OCI-LY1 (cell line): ENCODE measurements at regions not wholly inside any gene's neighbourhood (a gene's known extent, or its start where the extent isn't known, plus 50 kb on each side); places are given as distances from the start of the nearest gene placed in this dataset.

Experiments
- H2AFZ ChIP-seq: fragments of 200-600 bp; sonication (generic), shearing (Covaris generic); 2 replicates; pipeline ENCODE4 v1.6.0; 2014; ENCODE audit warnings: antibody characterized with exemption, mild to moderate bottlenecking, low read length
- H3F3A ChIP-seq: fragments of 200-600 bp; sonication (generic), shearing (Covaris generic); 2 replicates; pipeline ENCODE4 v1.6.0; 2014; ENCODE audit warnings: mild to moderate bottlenecking, antibody characterized with exemption, low read length, moderate library complexity; ENCODE audit not compliant: insufficient read depth
- H3K27ac ChIP-seq: fragments of 200-600 bp; sonication (generic); 2 replicates; pipeline ENCODE4 v1.5.1; 2014; ENCODE audit warnings: low read length, mixed run types, mild to moderate bottlenecking, low read depth; ENCODE audit not compliant: poor library complexity, severe bottlenecking
- H3K27me3 ChIP-seq: fragments of 200-600 bp; sonication (generic); 2 replicates; pipeline ENCODE4 v1.6.0; 2014; ENCODE audit warnings: antibody characterized with exemption, mild to moderate bottlenecking, low read length, moderate library complexity; ENCODE audit not compliant: insufficient read depth
- H3K36me3 ChIP-seq: fragments of 200-600 bp; sonication (generic); 2 replicates; pipeline ENCODE4 v1.6.1; 2014; ENCODE audit warnings: mild to moderate bottlenecking, antibody characterized with exemption, low read length, moderate library complexity, mixed read lengths; ENCODE audit not compliant: insufficient read depth
- H3K4me1 ChIP-seq: fragments of 200-600 bp; sonication (generic); 2 replicates; pipeline ENCODE4 v1.5.1; 2014; ENCODE audit warnings: mild to moderate bottlenecking, low read length, moderate library complexity; ENCODE audit not compliant: insufficient read depth, severe bottlenecking
- H3K4me2 ChIP-seq: fragments of 200-600 bp; sonication (generic), shearing (Covaris generic); 2 replicates; pipeline ENCODE4 v1.6.1; 2014; ENCODE audit warnings: low read length
- H3K4me3 ChIP-seq: fragments of 200-600 bp; sonication (generic); 2 replicates; pipeline ENCODE4 v1.5.1; 2014; ENCODE audit warnings: low read length, low read depth, mild to moderate bottlenecking, mixed read lengths; ENCODE audit not compliant: poor library complexity, severe bottlenecking
- H3K79me2 ChIP-seq: fragments of 200-600 bp; shearing (Covaris generic); 2 replicates; pipeline ENCODE4 v1.6.1; 2016; ENCODE audit warnings: mixed run types, low read length, mixed read lengths; ENCODE audit not compliant: insufficient read depth
- H3K9ac ChIP-seq: fragments of 200-600 bp; sonication (generic), shearing (Covaris generic); 2 replicates; pipeline ENCODE4 v1.6.1; 2014; ENCODE audit warnings: mild to moderate bottlenecking, low read length, mixed read lengths
- H3K9me2 ChIP-seq: fragments of 200-600 bp; sonication (generic), shearing (Covaris generic); 2 replicates; pipeline ENCODE4 v1.6.1; 2014; ENCODE audit warnings: low read depth, mild to moderate bottlenecking, low read length, mixed read lengths
- H3K9me3 ChIP-seq: fragments of 200-600 bp; shearing (Covaris generic); 2 replicates; pipeline ENCODE4 v1.6.1; 2014; ENCODE audit warnings: low read length, mixed read lengths
- H4K20me1 ChIP-seq: fragments of 200-600 bp; sonication (generic), shearing (Covaris generic); 2 replicates; pipeline ENCODE4 v1.6.0; 2016; ENCODE audit warnings: mild to moderate bottlenecking, low read length; ENCODE audit not compliant: insufficient read depth
- EZH2 ChIP-seq: fragments of 200-600 bp; sonication (generic), shearing (Covaris generic); IDR thresholded peaks from 2 replicates; pipeline ENCODE4 v1.8.0; 2017; ENCODE audit warnings: borderline replicate concordance, mixed run types, mild to moderate bottlenecking, antibody characterized with exemption, low read length, moderate library complexity, mixed read lengths
- TF ChIP-seq, protein P1 (sequence below): fragments of 200-600 bp; sonication (generic), shearing (Covaris generic); IDR thresholded peaks from 2 replicates; pipeline ENCODE4 v1.5.1; 2017; ENCODE audit warnings: mild to moderate bottlenecking, antibody characterized with exemption, low read length, moderate library complexity, mixed read lengths

- Histone ChIP-seq H4K20me1 (no peaks in the 10 kb centered on the region), H3K36me3 (no peaks in the 10 kb centered on the region), H3K27ac (no peak overlapping the region), H3F3A (no peaks in the 10 kb centered on the region), H3K79me2 (no peaks in the 10 kb centered on the region), H3K4me3 (no peak overlapping the region), H3K9me2 (no peaks in the 10 kb centered on the region), H2AFZ (no peak overlapping the region), H3K27me3 (no peaks in the 10 kb centered on the region), H3K9me3 (no peaks in the 10 kb centered on the region), H3K4me2 (no peak overlapping the region), H3K4me1 (no peaks in the 10 kb centered on the region), H3K9ac (no peak overlapping the region)
- TF ChIP-seq EZH2, result no peak
These were observed 1390.8 kb downstream of the ZPLD1 start for GRCh38 chr3:103825586-103825985.

DNA sequence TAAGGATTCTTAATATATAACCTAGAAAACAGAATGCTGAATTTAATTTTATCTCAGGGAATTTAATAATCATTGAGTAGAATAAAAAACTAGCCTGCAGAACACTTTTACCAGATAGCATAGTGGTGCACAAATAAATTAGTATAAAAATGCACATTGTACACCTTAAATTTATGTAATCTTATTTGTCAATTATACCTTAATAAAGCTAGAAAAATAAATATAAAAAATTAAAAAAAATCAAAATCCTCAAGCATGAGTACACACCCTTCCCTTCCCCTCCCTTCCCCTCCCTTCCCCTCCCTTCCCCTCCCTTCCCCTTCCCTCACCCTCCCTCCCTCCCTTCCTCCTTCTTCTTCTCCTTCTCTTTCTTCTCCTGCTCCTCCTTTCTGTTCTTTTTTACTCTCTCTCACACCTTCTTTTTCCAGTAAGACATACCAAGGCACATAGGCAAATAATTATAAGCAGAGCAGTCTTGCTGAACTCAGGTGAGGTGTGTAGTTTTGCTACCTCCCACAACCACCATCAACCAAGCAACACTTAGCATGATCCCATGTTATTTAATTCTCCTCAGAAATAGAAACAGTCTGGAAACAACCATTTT is 1395.0 kb downstream of the ZPLD1 start:
- Histone ChIP-seq H3K9me3 (no peaks in the 10 kb centered on the region), H3F3A (no peaks in the 10 kb centered on the region), H3K9me2 (no peaks in the 10 kb centered on the region)

DNA sequence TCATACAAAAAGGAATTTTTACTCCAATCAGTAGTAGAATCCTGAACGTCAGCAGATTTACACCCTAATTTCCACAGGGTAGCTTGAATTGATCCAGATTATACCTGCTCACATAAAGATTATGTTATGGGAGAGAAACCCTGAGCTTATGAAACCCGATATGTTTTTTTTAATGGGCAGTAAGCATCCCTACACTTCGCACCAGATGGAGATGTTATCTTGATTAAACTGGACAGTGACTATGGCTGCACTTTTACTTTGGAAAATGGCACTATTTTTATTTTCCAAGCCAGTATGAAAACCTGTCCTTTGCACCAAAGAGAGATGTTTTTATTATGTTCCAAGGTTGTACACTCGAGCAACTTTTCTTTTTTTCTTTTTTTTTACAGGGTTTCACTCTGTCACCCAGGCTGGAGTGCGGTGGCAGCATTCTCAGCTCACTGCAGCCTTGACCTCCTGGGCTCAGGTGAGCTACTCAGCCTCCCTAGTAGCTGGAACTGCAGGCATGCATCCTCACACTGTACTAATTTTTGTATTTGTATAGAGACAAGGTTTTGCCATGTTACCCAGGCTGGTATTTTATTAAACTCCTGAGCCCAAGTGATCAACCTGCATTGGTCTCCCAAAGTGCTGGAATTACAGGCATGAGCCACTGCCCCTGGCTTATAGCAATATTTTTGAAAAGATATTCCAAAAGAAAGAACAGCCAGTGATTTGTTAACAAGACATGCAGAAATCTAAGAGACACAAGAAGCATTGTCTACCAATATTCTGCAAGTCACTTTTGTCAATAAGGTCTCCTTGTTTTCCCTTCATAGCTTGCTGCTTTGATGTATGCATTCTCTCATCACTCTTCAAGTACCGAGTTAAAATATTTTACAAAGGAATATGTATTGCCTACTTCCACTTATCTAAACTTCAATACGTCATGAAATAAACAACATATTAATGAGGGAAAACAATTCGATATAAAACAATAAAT is 1412.6 kb downstream of the ZPLD1 start:
- no peak for TF ChIP-seq EZH2
- TF ChIP-seq, protein P1, sequence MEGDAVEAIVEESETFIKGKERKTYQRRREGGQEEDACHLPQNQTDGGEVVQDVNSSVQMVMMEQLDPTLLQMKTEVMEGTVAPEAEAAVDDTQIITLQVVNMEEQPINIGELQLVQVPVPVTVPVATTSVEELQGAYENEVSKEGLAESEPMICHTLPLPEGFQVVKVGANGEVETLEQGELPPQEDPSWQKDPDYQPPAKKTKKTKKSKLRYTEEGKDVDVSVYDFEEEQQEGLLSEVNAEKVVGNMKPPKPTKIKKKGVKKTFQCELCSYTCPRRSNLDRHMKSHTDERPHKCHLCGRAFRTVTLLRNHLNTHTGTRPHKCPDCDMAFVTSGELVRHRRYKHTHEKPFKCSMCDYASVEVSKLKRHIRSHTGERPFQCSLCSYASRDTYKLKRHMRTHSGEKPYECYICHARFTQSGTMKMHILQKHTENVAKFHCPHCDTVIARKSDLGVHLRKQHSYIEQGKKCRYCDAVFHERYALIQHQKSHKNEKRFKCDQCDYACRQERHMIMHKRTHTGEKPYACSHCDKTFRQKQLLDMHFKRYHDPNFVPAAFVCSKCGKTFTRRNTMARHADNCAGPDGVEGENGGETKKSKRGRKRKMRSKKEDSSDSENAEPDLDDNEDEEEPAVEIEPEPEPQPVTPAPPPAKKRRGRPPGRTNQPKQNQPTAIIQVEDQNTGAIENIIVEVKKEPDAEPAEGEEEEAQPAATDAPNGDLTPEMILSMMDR, result no peak
- Histone ChIP-seq H3K9ac (no peak overlapping the region), H4K20me1 (no peaks in the 10 kb centered on the region), H3K27me3 (no peaks in the 10 kb centered on the region), H3K79me2 (no peaks in the 10 kb centered on the region), H3K4me3 (no peak overlapping the region), H3K4me2 (no peak overlapping the region), H3F3A (no peaks in the 10 kb centered on the region), H3K9me2 (no peaks in the 10 kb centered on the region), H3K9me3 (no peaks in the 10 kb centered on the region), H3K4me1 (no peaks in the 10 kb centered on the region), H3K27ac (no peak overlapping the region), H2AFZ (no peak overlapping the region), H3K36me3 (no peaks in the 10 kb centered on the region)

More for the DNA sequence above, 1395.0 kb downstream of the ZPLD1 start:
- Histone ChIP-seq H3K27me3 (no peaks in the 10 kb centered on the region), H2AFZ (no peak overlapping the region), H3K9ac (no peak overlapping the region), H3K27ac (no peak overlapping the region), H3K4me1 (no peaks in the 10 kb centered on the region), H3K36me3 (no peaks in the 10 kb centered on the region), H3K4me2 (no peak overlapping the region), H3K79me2 (no peaks in the 10 kb centered on the region), H4K20me1 (no peaks in the 10 kb centered on the region), H3K4me3 (no peak overlapping the region)
- TF ChIP-seq, protein P1, result no peak
- TF ChIP-seq EZH2, result no peak
